Ovary (tissue), 7 donors: ENCODE measurements at regions not wholly inside any gene's neighbourhood (a gene's known extent, or its start where the extent isn't known, plus 50 kb on each side); places are given as distances from the start of the nearest gene placed in this dataset.

ENCODE experiments used
- DNase-seq, 5 donors: peaks; one replicate each; pipeline ENCODE4 v3.0.0-alpha.2; 2019 to 2020
- H3K27ac ChIP-seq, 2 donors: fragments of 200-600 bp; one replicate each; pipeline versions ENCODE4 v1.5.1 to v1.8.0; 2019 to 2022
- H3K27me3 ChIP-seq: fragments of 200-600 bp; one replicate; pipeline ENCODE4 v1.8.0; 2022
- H3K36me3 ChIP-seq: fragments of 200-600 bp; sonication (generic); one replicate; pipeline ENCODE4 v1.5.1; 2019
- H3K4me1 ChIP-seq: one replicate; pipeline ENCODE4 v1.8.1; 2013; ENCODE audit warnings: mild to moderate bottlenecking, moderate library complexity; ENCODE audit not compliant: insufficient read depth
- H3K4me3 ChIP-seq: fragments of 200-600 bp; sonication (generic); one replicate; pipeline ENCODE4 v1.5.1; 2017
- H3K9me3 ChIP-seq, 2 donors: fragments of 200-600 bp in 1 of 2; sonication (generic) in 1 of 2; one replicate each; pipeline versions ENCODE4 v1.5.1 to v1.8.1; 2013 to 2019; ENCODE audit warnings: mild to moderate bottlenecking in 1 of 2, moderate library complexity in 1 of 2
- CTCF ChIP-seq, 3 donors: fragments of 450-650 bp in 2 of 3; fragments of 200-600 bp in 1 of 3; IDR thresholded peaks; one replicate each; pipeline versions ENCODE4 v1.5.1 to v1.8.0; 2016 to 2022; ENCODE audit warnings: antibody characterized with exemption in 3 of 3, mild to moderate bottlenecking in 1 of 3
- EP300 ChIP-seq: sonication (generic); formaldehyde crosslinking; IDR thresholded peaks from one replicate; pipeline ENCODE4 v1.6.1; 2017; ENCODE audit warnings: antibody characterized with exemption
- POLR2A ChIP-seq: fragments of 450-650 bp; IDR thresholded peaks from one replicate; pipeline ENCODE4 v1.6.1; 2017; ENCODE audit warnings: antibody characterized with exemption, mild to moderate bottlenecking, moderate library complexity
- WGBS, 3 donors: extraction: QIAGEN DNeasy Blood & Tissue Kit in 1 of 3; methylation state at CpG; one replicate each; pipeline versions ENCODE4 v1.1.5 to v1.1.7; 2013 to 2017; 5-methylcytosine and 5-hydroxymethylcytosine counted together
- intact Hi-C, 4 donors: fragments of 100-400 bp; cut with DNase I; formaldehyde crosslinking; loops; one replicate each; pipeline versions ENCODE4 v1.11.0 to v1.15.1; 2022 to 2023
- donor health status: DM: no; HTN: no; CAD: no; lungs with moderate emphysema.
- donor health status: DM: no; HTN: no; CAD: no.
- donor health status: Bipolar disorder and iron deficiency.
- donor health status: DM: no; HTN: no; CAD: no.
- donor health status: DM: yes; HTN: yes; CAD: no.

- Histone ChIP-seq H3K4me1 (no peaks in the 10 kb centered on the region), H3K4me3 (no peak overlapping the region), H3K27ac (no peak overlapping the region), H3K27me3 (no peaks in the 10 kb centered on the region), H3K36me3 (no peaks in the 10 kb centered on the region), H3K9me3 (no peaks in the 10 kb centered on the region)
- no peak for DNase-seq
- TF ChIP-seq CTCF (IDR thresholded peaks at IDR 0.05) (no peak), POLR2A (no peak), EP300 (no peak)
- 57 to 78% (median 71%) methylated on average over 10 of the region's 10 CpGs for WGBS, 3 donors
- intact Hi-C loops = no loop called here
Measured at GRCh38 chr6:163999475-164000125, 585.1 kb downstream of the QKI start.

- TF ChIP-seq EP300 (no peak), CTCF (IDR thresholded peaks at IDR 0.05) (no peak), POLR2A (no peak)
- Histone ChIP-seq H3K4me1 (no peaks in the 10 kb centered on the region), H3K9me3 (no peaks in the 10 kb centered on the region), H3K4me3 (no peak overlapping the region), H3K36me3 (no peaks in the 10 kb centered on the region), H3K27me3 (no peaks in the 10 kb centered on the region), H3K27ac (no peak overlapping the region)
- no peak for DNase-seq
- intact Hi-C loops = no loop called here
- WGBS, 3 donors = 70 to 79% (median 72%) methylated on average over 3 of the region's 3 CpGs
Measured at GRCh38 chr6:163998496-163998895, 584.0 kb downstream of the QKI start.

GRCh38 chr6:163996491-163996890 lies 582.0 kb downstream of the QKI start:
- TF ChIP-seq EP300 (no peak), POLR2A (no peak), CTCF (IDR thresholded peaks at IDR 0.05) (no peak)
- WGBS, 3 donors = 78 to 84% (median 78%) methylated on average over 6 of the region's 6 CpGs
- H3K9me3 ChIP-seq = no peaks in the 10 kb centered on the region
- no peak overlapping the region for H3K27ac ChIP-seq
- no peaks in the 10 kb centered on the region for H3K27me3 ChIP-seq
- no peaks in the 10 kb centered on the region for H3K36me3 ChIP-seq
- intact Hi-C loops = no loop called here
- no peak overlapping the region for H3K4me3 ChIP-seq
- H3K4me1 ChIP-seq = no peaks in the 10 kb centered on the region
- DNase-seq = no peak

- no peaks in the 10 kb centered on the region for H3K27me3 ChIP-seq
- 76 to 85% (median 77%) methylated on average over 5 of the region's 5 CpGs for whole genome bisulfite sequencing, 3 donors
- DNase-seq = no peak
- H3K9me3 ChIP-seq = no peaks in the 10 kb centered on the region
- intact Hi-C loops = no loop called here
- H3K36me3 ChIP-seq = no peaks in the 10 kb centered on the region
- no peak overlapping the region for H3K4me3 ChIP-seq
- H3K4me1 ChIP-seq = no peaks in the 10 kb centered on the region
- TF ChIP-seq CTCF (IDR thresholded peaks at IDR 0.05) (no peak), POLR2A (no peak), EP300 (no peak)
- no peak overlapping the region for H3K27ac ChIP-seq
Measured at GRCh38 chr6:163994566-163994965, 580.0 kb downstream of the QKI start.
